Endothelial cell of umbilical vein (primary cell): ENCODE measurements at regions not wholly inside any gene's neighbourhood (a gene's known extent, or its start where the extent isn't known, plus 50 kb on each side); places are given as distances from the start of the nearest gene placed in this dataset.

Experiments
- BruUV-seq: library from RNA; stranded (reverse); fragments of 400-500 nt; replicated peaks from 2 replicates; lab custom pipeline; 2021; lab: Mats Ljungman, UMichigan
- CTCF ChIA-PET: fragments of 300-600, 350-600 bp; sonication (Branson Sonifier 250); formaldehyde crosslinking; loops from one replicate; lab custom pipeline; 2021; ENCODE audit warnings: antibody characterized with exemption, inconsistent platforms; lab: Charles Lee
- POLR2A ChIA-PET: fragments of 300-600, 350-600 bp; sonication (Branson Sonifier 250); formaldehyde crosslinking; loops from one replicate; lab custom pipeline; 2021; ENCODE audit warnings: antibody characterized with exemption, inconsistent platforms; lab: Charles Lee
- DNase-seq: peaks from one replicate; pipeline ENCODE4 v3.0.0-alpha.2; 2011; ENCODE audit warnings: low read depth, low spot score
- FAIRE-seq: peaks from 2 replicates; lab custom pipeline; 2011; peaks lifted over from hg19 to GRCh38; lab: Jason Lieb, UNC
- H2AFZ ChIP-seq: 2 replicates; pipeline ENCODE4 v1.6.0; 2012; ENCODE audit warnings: low read depth, low read length, control low read depth, inconsistent platforms
- H3K27ac ChIP-seq: 2 replicates; pipeline ENCODE4 v1.5.1; 2011; ENCODE audit warnings: low read depth, mild to moderate bottlenecking, control low read depth, low read length, moderate library complexity; ENCODE audit not compliant: insufficient read depth
- H3K27me3 ChIP-seq, 2 experiments: 2 replicates each; pipeline versions ENCODE4 v1.6.0 to v1.6.1; 2011; ENCODE audit warnings: low read length in 2 of 2, mixed read lengths in 1 of 2; ENCODE audit not compliant: control insufficient read depth in 2 of 2, insufficient read depth in 2 of 2
- H3K36me3 ChIP-seq, 2 experiments: 2 replicates in 1 of 2; 3 replicates in 1 of 2; pipeline ENCODE4 v1.5.1; 2011; ENCODE audit warnings: low read length in 2 of 2, mild to moderate bottlenecking in 1 of 2, moderate library complexity in 1 of 2; ENCODE audit not compliant: control insufficient read depth in 2 of 2, insufficient read depth in 2 of 2; ENCODE audit errors: extremely low read depth in 1 of 2
- H3K4me1 ChIP-seq: 3 replicates; pipeline ENCODE4 v1.5.1; 2011; ENCODE audit warnings: mild to moderate bottlenecking, low read length; ENCODE audit not compliant: control insufficient read depth, insufficient read depth; ENCODE audit errors: extremely low read depth
- H3K4me2 ChIP-seq: 2 replicates; pipeline ENCODE4 v1.6.1; 2011; ENCODE audit warnings: low read length, control low read depth, mixed read lengths; ENCODE audit not compliant: insufficient read depth
- H3K4me3 ChIP-seq, 3 experiments: fragments of 200-600 bp in 1 of 3; sonication (generic), shearing (Covaris generic) in 1 of 3; replicated peaks in 1 of 3; 2 replicates each; pipeline ENCODE4 v1.5.1; 2011 to 2016; ENCODE audit warnings: control low read depth in 3 of 3, low read length in 3 of 3, mild to moderate bottlenecking in 2 of 3, inconsistent platforms in 1 of 3, low read depth in 1 of 3, moderate library complexity in 1 of 3; ENCODE audit not compliant: insufficient read depth in 1 of 3
- H3K79me2 ChIP-seq: 2 replicates; pipeline ENCODE4 v1.6.0; 2012; ENCODE audit warnings: low read length, inconsistent platforms; ENCODE audit not compliant: control insufficient read depth, insufficient read depth
- H3K9ac ChIP-seq: replicated peaks from 2 replicates; pipeline ENCODE3; 2011; ENCODE audit warnings: low read length, control low read depth; ENCODE audit not compliant: insufficient read depth; ENCODE audit errors: extremely low read depth
- H3K9me1 ChIP-seq: replicated peaks from 3 replicates; pipeline ENCODE4 v1.6.0; 2011; ENCODE audit warnings: mild to moderate bottlenecking, low read length; ENCODE audit not compliant: control insufficient read depth, insufficient read depth; ENCODE audit errors: extremely low read depth
- H3K9me3 ChIP-seq: replicated peaks from 2 replicates; pipeline ENCODE4 v1.5.1; 2012; ENCODE audit warnings: low read length, inconsistent platforms; ENCODE audit not compliant: control insufficient read depth, insufficient read depth
- H4K20me1 ChIP-seq: replicated peaks from 2 replicates; pipeline ENCODE3; 2011; ENCODE audit warnings: mild to moderate bottlenecking, low read length; ENCODE audit not compliant: control insufficient read depth, insufficient read depth; ENCODE audit errors: extremely low read depth
- CTCF ChIP-seq, 2 donors: IDR thresholded peaks; 1 replicate in 1 of 2; 2 replicates in 1 of 2; pipeline ENCODE4 v1.5.1; 2011; ENCODE audit warnings: low read length in 2 of 2, mild to moderate bottlenecking in 2 of 2, moderate library complexity in 2 of 2, control low read depth in 1 of 2, inconsistent platforms in 1 of 2, low read depth in 1 of 2; ENCODE audit not compliant: insufficient read depth in 1 of 2; ENCODE audit errors: extremely low read depth in 1 of 2
- EZH2 ChIP-seq: IDR thresholded peaks from 2 replicates; pipeline ENCODE4 v1.6.1; 2012; ENCODE audit warnings: borderline replicate concordance, low read depth, mild to moderate bottlenecking, moderate library complexity, low read length, inconsistent platforms; ENCODE audit not compliant: severe bottlenecking
- FOS ChIP-seq: IDR thresholded peaks from 2 replicates; pipeline ENCODE4 v1.6.1; 2011; ENCODE audit warnings: mild to moderate bottlenecking, low read length, moderate library complexity, borderline replicate concordance; ENCODE audit not compliant: insufficient read depth
- GATA2 ChIP-seq: IDR thresholded peaks from 2 replicates; pipeline ENCODE4 v1.7.0; 2011; ENCODE audit warnings: low read depth, mild to moderate bottlenecking, moderate library complexity, mixed read lengths, low read length; ENCODE audit not compliant: insufficient read length, insufficient read depth
- POLR2A ChIP-seq: IDR thresholded peaks from 2 replicates; pipeline ENCODE4 v1.6.1; 2012; ENCODE audit warnings: low read depth, mild to moderate bottlenecking, control low read depth, low read length
- POLR2AphosphoS5 ChIP-seq: IDR thresholded peaks from 2 replicates; pipeline ENCODE4 v1.6.1; 2012; ENCODE audit warnings: low read depth, mild to moderate bottlenecking, control low read depth, low read length, moderate library complexity; ENCODE audit not compliant: insufficient read depth
- dilution Hi-C: fragments of 300-500 bp; cut with MboI; formaldehyde crosslinking; loops from one replicate; pipeline ENCODE4 v1.15.0; 2019; ENCODE audit warnings: low sequenced_read_pairs; ENCODE audit not compliant: extremely low pct_ligation_motif_present
- intact Hi-C: fragments of 100-400 bp; cut with micrococcal nuclease; formaldehyde crosslinking; loops from one replicate; pipeline ENCODE4 v1.10.0; 2022

- H3K4me2 ChIP-seq = no peak overlapping the region
- no peak for FAIRE-seq
- H3K79me2 ChIP-seq = no peaks in the 10 kb centered on the region
- POLR2A ChIA-PET = no interaction called here
- intact Hi-C loops = loop anchor here (10.0 kb wide), 1 partner anchor 478 kb away; the partner anchor contains the start of gene GNA14
- H3K9me1 ChIP-seq = no peaks in the 10 kb centered on the region
- CTCF ChIA-PET = interaction anchor here (0.6 to 10.9 kb wide), 4 partner anchors 146 to 689 kb away, joined by 3 to 134 read pairs (median 8); no protein-coding TSS in a partner anchor
- BruUV-seq = no TSS peak
- no peak overlapping the region for H3K9ac ChIP-seq
- H3K9me3 ChIP-seq = no peaks in the 10 kb centered on the region
- no peaks in the 10 kb centered on the region for H3K4me1 ChIP-seq
- dilution Hi-C loops = no loop called here
- H3K4me3 ChIP-seq = no peak overlapping the region
- no peaks in the 10 kb centered on the region for H4K20me1 ChIP-seq
- H2AFZ ChIP-seq = no peak overlapping the region
- TF ChIP-seq POLR2A (no peak), FOS (no peak), GATA2 (no peak), EZH2 (no peak), POLR2AphosphoS5 (no peak), CTCF (IDR thresholded peaks at IDR 0.05; ENCODE audit: extremely low read depth in 1 of 2, insufficient read depth in 1 of 2, low read depth in 1 of 2, low read length in 2 of 2) (no peak)
- H3K27me3 ChIP-seq = no peaks in the 10 kb centered on the region
- no peaks in the 10 kb centered on the region for H3K36me3 ChIP-seq
- no peak overlapping the region for H3K27ac ChIP-seq
- DNase-seq = no peak
Measured at GRCh38 chr9:78122631-78123030, 91.0 kb upstream of the GNAQ start.
